Uterus (tissue), 3 donors: ENCODE measurements at regions not wholly inside any gene's neighbourhood (a gene's known extent, or its start where the extent isn't known, plus 50 kb on each side); places are given as distances from the start of the nearest gene placed in this dataset.

Experiments used
- DNase-seq, 2 donors: peaks; one replicate each; pipeline ENCODE4 v3.0.0-alpha.2; 2019 to 2020
- H3K27ac ChIP-seq, 2 donors: fragments of 200-600 bp; sonication (generic); 1 replicate in 1 of 2; 2 replicates in 1 of 2; pipeline ENCODE4 v1.5.1; 2016 to 2018
- H3K27me3 ChIP-seq, 2 donors: fragments of 200-600 bp; sonication (generic); one replicate each; pipeline ENCODE4 v1.5.1; 2018 to 2019; ENCODE audit warnings: control low read depth in 1 of 2
- H3K36me3 ChIP-seq, 2 donors: fragments of 200-600 bp; sonication (generic); one replicate each; pipeline ENCODE4 v1.5.1; 2019; ENCODE audit warnings: control low read depth in 1 of 2
- H3K4me1 ChIP-seq, 2 donors: fragments of 200-600 bp; sonication (generic); one replicate each; pipeline ENCODE4 v1.5.1; 2018 to 2019; ENCODE audit warnings: control low read depth in 1 of 2
- H3K4me3 ChIP-seq, 2 donors: fragments of 200-600 bp; sonication (generic); 1 replicate in 1 of 2; 2 replicates in 1 of 2; pipeline ENCODE4 v1.5.1; 2018 to 2019; ENCODE audit warnings: mild to moderate bottlenecking in 1 of 2
- H3K9me3 ChIP-seq, 2 donors: fragments of 200-600 bp; sonication (generic); one replicate each; pipeline ENCODE4 v1.5.1; 2019; ENCODE audit warnings: control low read depth in 1 of 2
- POLR2A ChIP-seq, 2 donors: fragments of 450-650 bp; IDR thresholded peaks; one replicate each; pipeline ENCODE4 v1.6.1; 2016; ENCODE audit warnings: antibody characterized with exemption in 2 of 2, mild to moderate bottlenecking in 1 of 2, moderate library complexity in 1 of 2
- intact Hi-C: fragments of 100-400 bp; cut with DNase I; formaldehyde crosslinking; loops from one replicate; pipeline ENCODE4 v1.15.1; 2023; ENCODE audit warnings: low total_unique reads
- TF ChIP-seq, protein P1 (sequence below), 4 experiments: fragments of 200-600 bp in 2 of 4; fragments of 450-650 bp in 2 of 4; sonication (generic) in 2 of 4; IDR thresholded peaks; one replicate each; pipeline ENCODE4 v1.5.1; 2016 to 2019; ENCODE audit warnings: antibody characterized with exemption in 4 of 4, mild to moderate bottlenecking in 2 of 4, moderate library complexity in 1 of 4
- donor health status: DM: yes; HTN: yes; CAD: no.

- Histone ChIP-seq H3K27ac (no peak overlapping the region), H3K9me3 (no peaks in the 10 kb centered on the region), H3K27me3 (no peaks in the 10 kb centered on the region), H3K36me3 (no peaks in the 10 kb centered on the region), H3K4me3 (no peak overlapping the region), H3K4me1 (no peaks in the 10 kb centered on the region)
- TF ChIP-seq POLR2A (IDR thresholded peaks at IDR 0.05): no peak
- TF ChIP-seq, protein P1, sequence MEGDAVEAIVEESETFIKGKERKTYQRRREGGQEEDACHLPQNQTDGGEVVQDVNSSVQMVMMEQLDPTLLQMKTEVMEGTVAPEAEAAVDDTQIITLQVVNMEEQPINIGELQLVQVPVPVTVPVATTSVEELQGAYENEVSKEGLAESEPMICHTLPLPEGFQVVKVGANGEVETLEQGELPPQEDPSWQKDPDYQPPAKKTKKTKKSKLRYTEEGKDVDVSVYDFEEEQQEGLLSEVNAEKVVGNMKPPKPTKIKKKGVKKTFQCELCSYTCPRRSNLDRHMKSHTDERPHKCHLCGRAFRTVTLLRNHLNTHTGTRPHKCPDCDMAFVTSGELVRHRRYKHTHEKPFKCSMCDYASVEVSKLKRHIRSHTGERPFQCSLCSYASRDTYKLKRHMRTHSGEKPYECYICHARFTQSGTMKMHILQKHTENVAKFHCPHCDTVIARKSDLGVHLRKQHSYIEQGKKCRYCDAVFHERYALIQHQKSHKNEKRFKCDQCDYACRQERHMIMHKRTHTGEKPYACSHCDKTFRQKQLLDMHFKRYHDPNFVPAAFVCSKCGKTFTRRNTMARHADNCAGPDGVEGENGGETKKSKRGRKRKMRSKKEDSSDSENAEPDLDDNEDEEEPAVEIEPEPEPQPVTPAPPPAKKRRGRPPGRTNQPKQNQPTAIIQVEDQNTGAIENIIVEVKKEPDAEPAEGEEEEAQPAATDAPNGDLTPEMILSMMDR (IDR thresholded peaks at IDR 0.05): no peak
- intact Hi-C loops: no loop called here
- no peak for DNase-seq
These were observed 1435.2 kb downstream of the REEP3 start for GRCh38 chr10:64956441-64956840.

DNA sequence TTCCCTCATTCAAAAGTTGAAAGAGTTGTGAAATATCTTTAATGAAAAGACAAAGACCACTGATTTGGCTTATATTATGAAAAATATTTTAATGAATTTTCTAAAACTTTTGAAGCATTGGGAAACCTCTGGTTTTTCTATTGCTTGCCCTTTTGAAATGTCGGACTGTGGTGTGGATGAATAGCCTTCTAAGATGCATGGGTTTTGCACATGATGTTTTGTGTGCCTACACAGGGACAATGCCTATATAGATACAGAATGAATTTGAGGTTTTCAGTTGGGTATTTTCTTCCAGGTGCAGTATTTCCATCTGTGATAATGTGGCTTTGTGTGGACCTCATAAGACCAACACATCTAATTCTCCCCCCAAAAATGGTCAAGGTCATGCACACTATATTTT is 1437.9 kb downstream of the REEP3 start:
- no peak for DNase-seq
- H3K4me3 ChIP-seq: no peak overlapping the region
- H3K4me1 ChIP-seq: no peaks in the 10 kb centered on the region
- intact Hi-C loops: no loop called here
- no peaks in the 10 kb centered on the region for H3K27me3 ChIP-seq
- H3K36me3 ChIP-seq: no peaks in the 10 kb centered on the region
- H3K27ac ChIP-seq: no peak overlapping the region
- H3K9me3 ChIP-seq: no peaks in the 10 kb centered on the region
- TF ChIP-seq, protein P1 (IDR thresholded peaks at IDR 0.05): no peak
- no peak for TF ChIP-seq POLR2A (IDR thresholded peaks at IDR 0.05)

GRCh38 chr10:64959883-64960282 is 1438.7 kb downstream of the REEP3 start:
- Histone ChIP-seq H3K4me3 (no peak overlapping the region), H3K9me3 (no peaks in the 10 kb centered on the region), H3K4me1 (no peaks in the 10 kb centered on the region), H3K27me3 (no peaks in the 10 kb centered on the region), H3K36me3 (no peaks in the 10 kb centered on the region), H3K27ac (no peak overlapping the region)
- DNase-seq: no peak
- TF ChIP-seq POLR2A (IDR thresholded peaks at IDR 0.05): no peak
- TF ChIP-seq, protein P1 (IDR thresholded peaks at IDR 0.05): no peak
- intact Hi-C loops: no loop called here

- no peak for TF ChIP-seq POLR2A (IDR thresholded peaks at IDR 0.05)
- TF ChIP-seq, protein P1 (IDR thresholded peaks at IDR 0.05): no peak
- no peaks in the 10 kb centered on the region for H3K36me3 ChIP-seq
- H3K4me1 ChIP-seq: no peaks in the 10 kb centered on the region
- intact Hi-C loops: no loop called here
- H3K27ac ChIP-seq: no peak overlapping the region
- H3K9me3 ChIP-seq: no peaks in the 10 kb centered on the region
- no peak overlapping the region for H3K4me3 ChIP-seq
- DNase-seq: no peak
- no peaks in the 10 kb centered on the region for H3K27me3 ChIP-seq
These were observed 1452.2 kb downstream of the REEP3 start for GRCh38 chr10:64973391-64973790.

DNA sequence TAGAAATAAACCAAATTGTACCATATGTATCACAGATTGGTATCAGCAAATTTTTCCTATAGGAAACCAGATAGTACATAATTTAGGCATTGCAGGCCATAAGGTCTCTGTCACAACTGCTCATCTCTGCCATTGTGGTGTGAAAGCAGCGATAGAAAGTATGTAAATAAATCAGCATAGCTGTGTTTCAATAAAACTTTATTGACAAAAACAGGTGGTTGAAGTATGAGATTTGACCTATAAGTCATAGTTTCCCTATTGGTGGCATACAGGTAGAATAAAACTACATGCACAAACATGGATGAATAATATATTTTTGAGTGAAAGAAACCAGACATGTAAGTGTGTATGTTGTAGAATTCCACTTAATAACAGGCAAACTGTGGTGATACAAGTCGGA is 1454.9 kb downstream of the REEP3 start:
- no peak overlapping the region for H3K27ac ChIP-seq
- no peaks in the 10 kb centered on the region for H3K4me1 ChIP-seq
- intact Hi-C loops: no loop called here
- H3K36me3 ChIP-seq: no peaks in the 10 kb centered on the region
- no peak for DNase-seq
- no peaks in the 10 kb centered on the region for H3K9me3 ChIP-seq
- H3K27me3 ChIP-seq: no peaks in the 10 kb centered on the region
- H3K4me3 ChIP-seq: no peak overlapping the region
- TF ChIP-seq, protein P1 (IDR thresholded peaks at IDR 0.05): no peak
- TF ChIP-seq POLR2A (IDR thresholded peaks at IDR 0.05): no peak
